Hepatocyte (in vitro differentiated cells): ENCODE measurements at regions not wholly inside any gene's neighbourhood (a gene's known extent, or its start where the extent isn't known, plus 50 kb on each side); places are given as distances from the start of the nearest gene placed in this dataset.

Experiments used
- DNase-seq: peaks from one replicate; pipeline ENCODE4 v3.0.0-alpha.2; 2016; ENCODE audit warnings: low spot score
- H2AFZ ChIP-seq: fragments of 200-600 bp; sonication (generic); 2 replicates; pipeline ENCODE4 v1.6.0; 2016; ENCODE audit warnings: antibody characterized with exemption, mild to moderate bottlenecking
- H3K27ac ChIP-seq: fragments of 200-600 bp; sonication (generic); 2 replicates; pipeline ENCODE4 v1.5.1; 2016; ENCODE audit warnings: mild to moderate bottlenecking
- H3K27me3 ChIP-seq: fragments of 200-600 bp; sonication (generic); 2 replicates; pipeline ENCODE4 v1.6.1; 2016
- H3K36me3 ChIP-seq: fragments of 200-600 bp; sonication (generic); replicated peaks from 2 replicates; pipeline ENCODE4 v1.5.1; 2016; ENCODE audit warnings: low read depth; ENCODE audit not compliant: insufficient read depth
- H3K4me1 ChIP-seq: fragments of 200-600 bp; sonication (generic); 2 replicates; pipeline ENCODE4 v1.5.1; 2016; ENCODE audit warnings: mild to moderate bottlenecking, moderate library complexity; ENCODE audit not compliant: insufficient read depth
- H3K4me2 ChIP-seq: fragments of 200-600 bp; sonication (generic); 2 replicates; pipeline ENCODE4 v1.6.0; 2016
- H3K4me3 ChIP-seq: fragments of 200-600 bp; sonication (generic); 2 replicates; pipeline ENCODE4 v1.5.1; 2016; ENCODE audit warnings: mild to moderate bottlenecking
- H3K79me2 ChIP-seq: fragments of 200-600 bp; sonication (generic); 2 replicates; pipeline ENCODE4 v1.6.0; 2017; ENCODE audit warnings: mild to moderate bottlenecking
- H3K9me2 ChIP-seq: fragments of 200-600 bp; sonication (generic); replicated peaks from 2 replicates; pipeline ENCODE4 v1.6.0; 2017; ENCODE audit warnings: mild to moderate bottlenecking; ENCODE audit not compliant: insufficient read depth
- H3K9me3 ChIP-seq: fragments of 200-600 bp; sonication (generic); 2 replicates; pipeline ENCODE4 v1.5.1; 2016; ENCODE audit warnings: low read depth, mild to moderate bottlenecking
- H4K20me1 ChIP-seq: fragments of 200-600 bp; sonication (generic); 2 replicates; pipeline ENCODE4 v1.6.0; 2016; ENCODE audit warnings: mild to moderate bottlenecking; ENCODE audit not compliant: insufficient read depth, poor library complexity, severe bottlenecking
- CTCF ChIP-seq: fragments of 200-600 bp; sonication (generic); IDR thresholded peaks from 2 replicates; pipeline ENCODE4 v1.5.1; 2016; ENCODE audit warnings: antibody characterized with exemption, mild to moderate bottlenecking; ENCODE audit not compliant: poor library complexity
- EZH2 ChIP-seq: fragments of 200-600 bp; sonication (generic); IDR thresholded peaks from 2 replicates; pipeline ENCODE4 v1.6.1; 2016; ENCODE audit warnings: antibody characterized with exemption, mild to moderate bottlenecking, borderline replicate concordance
- EZH2phosphoT487 ChIP-seq: fragments of 200-600 bp; sonication (generic); IDR thresholded peaks from one replicate; pipeline ENCODE4 v1.6.1; 2018; ENCODE audit warnings: antibody characterized with exemption, mild to moderate bottlenecking, low read depth, moderate library complexity; ENCODE audit not compliant: unreplicated experiment, severe bottlenecking
- WGBS: methylation state at CpG from one replicate; pipeline ENCODE4 v1.1.6; 2016; ENCODE audit warnings: low lambda C conversion rate; ENCODE audit errors: missing lambda C conversion rate; 5-methylcytosine and 5-hydroxymethylcytosine counted together

- TF ChIP-seq CTCF: no peak
- TF ChIP-seq EZH2: no peak
- no peak for TF ChIP-seq EZH2phosphoT487
Observed at GRCh38 chr3:124535306-124535705, 194.9 kb upstream of the UMPS start.

GRCh38 chr3:124540550-124541211 is 189.6 kb upstream of the UMPS start:
- WGBS: 89% methylated on average over 6 of the region's 6 CpGs
- Histone ChIP-seq H3K27ac (no peak overlapping the region), H3K27me3 (no peaks in the 10 kb centered on the region), H3K4me2 (no peak overlapping the region), H3K36me3 (no peaks in the 10 kb centered on the region), H3K79me2 (no peaks in the 10 kb centered on the region), H3K9me3 (no peaks in the 10 kb centered on the region), H4K20me1 (no peaks in the 10 kb centered on the region), H3K4me3 (no peak overlapping the region), H2AFZ (no peak overlapping the region), H3K4me1 (no peaks in the 10 kb centered on the region), H3K9me2 (no peaks in the 10 kb centered on the region)
- TF ChIP-seq EZH2 (no peak), EZH2phosphoT487 (no peak), CTCF (no peak)
- no peak for DNase-seq

More at GRCh38 chr3:124535306-124535705, 194.9 kb upstream of the UMPS start:
- no peaks in the 10 kb centered on the region for H4K20me1 ChIP-seq
- H3K36me3 ChIP-seq: no peaks in the 10 kb centered on the region
- no peaks in the 10 kb centered on the region for H3K9me3 ChIP-seq
- no peaks in the 10 kb centered on the region for H3K79me2 ChIP-seq
- no peaks in the 10 kb centered on the region for H3K9me2 ChIP-seq
- H3K27ac ChIP-seq: no peak overlapping the region
- no peak overlapping the region for H2AFZ ChIP-seq
- no peaks in the 10 kb centered on the region for H3K27me3 ChIP-seq
- WGBS: 77% methylated on average over 1 of the region's 1 CpG
- H3K4me1 ChIP-seq: no peaks in the 10 kb centered on the region
- H3K4me2 ChIP-seq: no peak overlapping the region
- H3K4me3 ChIP-seq: no peak overlapping the region
- DNase-seq: no peak

DNA sequence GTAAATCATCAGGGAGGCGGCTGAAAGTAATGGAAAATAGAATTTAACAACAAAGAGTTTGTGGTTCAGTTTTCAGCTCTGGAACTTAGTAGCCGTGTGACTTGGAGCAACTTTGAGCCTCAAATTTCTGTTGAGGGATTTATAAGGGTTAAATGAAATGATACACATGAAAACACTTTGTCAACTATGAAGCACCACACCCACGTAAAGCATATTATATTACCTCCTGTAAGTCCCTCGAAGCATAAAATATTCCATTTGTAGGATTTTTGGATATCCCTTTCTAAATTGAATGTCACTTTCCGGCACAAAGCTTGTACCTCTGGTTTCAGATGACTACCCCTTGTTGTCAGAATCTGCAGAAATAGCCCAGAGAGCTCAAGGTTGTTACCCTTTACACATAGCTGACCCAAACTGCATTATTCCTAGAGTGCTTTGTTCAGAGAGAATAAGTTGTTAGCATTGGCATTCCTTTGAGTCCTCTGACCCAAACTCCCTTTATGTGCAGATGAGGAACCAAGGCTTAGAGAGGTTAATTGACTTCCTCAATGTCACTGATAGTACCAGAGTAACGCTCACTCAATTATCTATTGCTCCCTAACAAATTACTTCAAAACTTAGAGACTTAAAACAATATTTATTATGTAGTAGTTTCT is 187.9 kb upstream of the UMPS start:
- H4K20me1 ChIP-seq: no peaks in the 10 kb centered on the region
- H3K4me1 ChIP-seq: no peaks in the 10 kb centered on the region
- H3K4me3 ChIP-seq: no peak overlapping the region
- no peaks in the 10 kb centered on the region for H3K9me2 ChIP-seq
- DNase-seq: no peak
- H3K4me2 ChIP-seq: no peak overlapping the region
- H3K36me3 ChIP-seq: no peaks in the 10 kb centered on the region
- no peak overlapping the region for H3K27ac ChIP-seq
- no peaks in the 10 kb centered on the region for H3K27me3 ChIP-seq
- no peaks in the 10 kb centered on the region for H3K9me3 ChIP-seq
- TF ChIP-seq EZH2phosphoT487: no peak
- TF ChIP-seq CTCF: no peak
- no peak for TF ChIP-seq EZH2
- no peak overlapping the region for H2AFZ ChIP-seq
- 75% methylated on average over 6 of the region's 6 CpGs for WGBS
- no peaks in the 10 kb centered on the region for H3K79me2 ChIP-seq
